Neural crest cell (in vitro differentiated cells): ENCODE measurements at regions not wholly inside any gene's neighbourhood (a gene's known extent, or its start where the extent isn't known, plus 50 kb on each side); places are given as distances from the start of the nearest gene placed in this dataset.

Experiments used
- DNase-seq: peaks from one replicate; pipeline ENCODE4 v3.0.0; 2021; ENCODE audit warnings: low read depth, mixed read lengths, low spot score
- H3K27ac Mint-ChIP-seq: one replicate; pipeline ENCODE4 v1.8.0; 2021; ENCODE audit warnings: mild to moderate bottlenecking, mixed read lengths; ENCODE audit not compliant: unreplicated experiment
- H3K27me3 Mint-ChIP-seq: 2 replicates; pipeline ENCODE4 v1.8.0; 2021; ENCODE audit warnings: low read depth, mild to moderate bottlenecking, mixed read lengths
- H3K36me3 Mint-ChIP-seq: 2 replicates; pipeline ENCODE4 v1.8.0; 2021; ENCODE audit warnings: low read depth, mild to moderate bottlenecking, mixed read lengths
- H3K4me1 Mint-ChIP-seq: 2 replicates; pipeline ENCODE4 v1.8.0; 2021; ENCODE audit warnings: mixed read lengths
- H3K4me3 Mint-ChIP-seq: one replicate; pipeline ENCODE4 v1.8.0; 2021; ENCODE audit warnings: mild to moderate bottlenecking, mixed read lengths
- H3K9me3 Mint-ChIP-seq: 2 replicates; pipeline ENCODE4 v1.8.0; 2021; ENCODE audit warnings: mixed read lengths
- TF ChIP-seq, protein P1 (sequence below): fragments of 200-600 bp; sonication (generic); conservative IDR thresholded peaks from 2 replicates; pipeline ENCODE4 v1.5.0; 2021; ENCODE audit warnings: antibody characterized with exemption, mild to moderate bottlenecking

DNA sequence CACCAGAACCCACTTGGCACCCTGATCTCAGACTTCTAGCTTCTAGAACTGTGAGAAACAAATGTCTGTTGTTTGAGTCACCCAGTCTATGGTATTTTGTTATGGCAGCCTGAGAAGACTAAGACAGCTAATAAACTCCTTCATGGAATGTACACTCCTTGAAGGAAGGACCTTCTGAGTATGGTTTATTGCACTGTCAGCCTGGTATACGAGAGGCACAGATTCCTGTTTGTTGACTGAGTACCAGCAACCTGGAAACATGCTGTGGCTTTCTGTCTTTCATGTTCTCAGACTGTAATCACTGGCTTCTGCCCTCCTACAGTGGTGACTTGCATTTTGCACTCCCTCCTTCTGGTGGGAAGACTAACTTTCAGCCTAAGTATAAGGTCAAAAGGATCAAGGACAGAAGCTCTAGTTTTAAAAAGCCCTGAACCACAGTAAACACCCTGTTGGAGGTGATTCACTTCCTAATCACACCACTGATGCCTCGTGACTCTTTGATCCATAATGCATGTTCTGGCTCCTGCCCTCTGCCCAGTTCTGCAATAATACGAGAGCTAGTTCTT is 319.0 kb upstream of the NPSR1 start:
- no peaks in the 10 kb centered on the region for H3K27me3 Mint-ChIP-seq
- no peaks in the 10 kb centered on the region for H3K4me1 Mint-ChIP-seq

DNA sequence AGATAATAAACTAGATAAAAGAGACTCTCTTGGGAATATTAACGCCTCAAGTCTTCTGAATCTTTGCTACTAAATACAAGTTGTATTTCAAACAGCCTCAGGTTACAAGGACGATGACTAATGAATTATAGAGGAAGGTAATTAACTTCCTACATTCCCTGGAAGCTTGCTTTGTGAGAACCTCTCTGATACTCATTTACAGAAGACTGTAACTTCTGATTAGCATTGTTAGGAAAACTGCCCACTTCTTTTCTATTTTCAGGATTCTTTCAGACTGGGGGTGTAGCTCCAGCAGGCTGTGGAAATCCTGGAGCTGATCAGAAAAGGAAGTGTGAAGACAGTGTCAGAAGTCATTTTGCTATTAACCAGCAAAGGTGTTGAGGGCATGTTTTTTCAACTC is 316.7 kb upstream of the NPSR1 start:
- no peaks in the 10 kb centered on the region for H3K36me3 Mint-ChIP-seq
- DNase-seq = no peak
- no peaks in the 10 kb centered on the region for H3K27me3 Mint-ChIP-seq

More for the DNA sequence above, 319.0 kb upstream of the NPSR1 start:
- Mint-ChIP-seq H3K36me3 (no peaks in the 10 kb centered on the region), H3K27ac (no peak overlapping the region), H3K4me3 (no peak overlapping the region), H3K9me3 (peaks cover 3% of the 10 kb centered on the region)
- DNase-seq = no peak
- TF ChIP-seq, protein P1, sequence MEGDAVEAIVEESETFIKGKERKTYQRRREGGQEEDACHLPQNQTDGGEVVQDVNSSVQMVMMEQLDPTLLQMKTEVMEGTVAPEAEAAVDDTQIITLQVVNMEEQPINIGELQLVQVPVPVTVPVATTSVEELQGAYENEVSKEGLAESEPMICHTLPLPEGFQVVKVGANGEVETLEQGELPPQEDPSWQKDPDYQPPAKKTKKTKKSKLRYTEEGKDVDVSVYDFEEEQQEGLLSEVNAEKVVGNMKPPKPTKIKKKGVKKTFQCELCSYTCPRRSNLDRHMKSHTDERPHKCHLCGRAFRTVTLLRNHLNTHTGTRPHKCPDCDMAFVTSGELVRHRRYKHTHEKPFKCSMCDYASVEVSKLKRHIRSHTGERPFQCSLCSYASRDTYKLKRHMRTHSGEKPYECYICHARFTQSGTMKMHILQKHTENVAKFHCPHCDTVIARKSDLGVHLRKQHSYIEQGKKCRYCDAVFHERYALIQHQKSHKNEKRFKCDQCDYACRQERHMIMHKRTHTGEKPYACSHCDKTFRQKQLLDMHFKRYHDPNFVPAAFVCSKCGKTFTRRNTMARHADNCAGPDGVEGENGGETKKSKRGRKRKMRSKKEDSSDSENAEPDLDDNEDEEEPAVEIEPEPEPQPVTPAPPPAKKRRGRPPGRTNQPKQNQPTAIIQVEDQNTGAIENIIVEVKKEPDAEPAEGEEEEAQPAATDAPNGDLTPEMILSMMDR = no peak

DNA sequence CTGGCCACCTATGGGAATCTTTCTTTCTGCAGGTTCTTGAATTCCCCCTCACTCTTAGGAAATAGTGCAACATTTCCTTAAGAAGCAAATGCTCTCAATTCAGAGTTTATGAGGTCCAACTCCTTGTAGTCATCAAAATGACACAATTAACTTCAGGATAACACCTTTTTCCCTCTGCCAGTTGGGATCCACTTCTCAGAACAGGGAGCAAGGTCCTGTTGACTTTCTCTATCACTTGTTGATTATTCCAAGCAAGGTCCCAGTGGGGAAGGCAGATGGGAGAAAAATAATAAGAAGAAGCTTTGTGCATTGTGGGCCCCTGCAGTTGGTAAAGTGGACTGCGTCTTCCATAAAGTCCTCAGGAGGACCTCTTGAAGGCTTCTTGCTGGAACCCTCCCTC is 315.6 kb upstream of the NPSR1 start:
- Mint-ChIP-seq H3K27me3 (no peaks in the 10 kb centered on the region), H3K27ac (no peak overlapping the region), H3K36me3 (no peaks in the 10 kb centered on the region), H3K4me3 (no peak overlapping the region), H3K4me1 (no peaks in the 10 kb centered on the region), H3K9me3 (peaks cover 3% of the 10 kb centered on the region)
- DNase-seq = no peak
- TF ChIP-seq, protein P1 = no peak

More for the DNA sequence above, 316.7 kb upstream of the NPSR1 start:
- Mint-ChIP-seq H3K4me1 (no peaks in the 10 kb centered on the region), H3K9me3 (peaks cover 3% of the 10 kb centered on the region), H3K4me3 (no peak overlapping the region), H3K27ac (peak overlapping the region; percentile 10)
- TF ChIP-seq, protein P1 = no peak

DNA sequence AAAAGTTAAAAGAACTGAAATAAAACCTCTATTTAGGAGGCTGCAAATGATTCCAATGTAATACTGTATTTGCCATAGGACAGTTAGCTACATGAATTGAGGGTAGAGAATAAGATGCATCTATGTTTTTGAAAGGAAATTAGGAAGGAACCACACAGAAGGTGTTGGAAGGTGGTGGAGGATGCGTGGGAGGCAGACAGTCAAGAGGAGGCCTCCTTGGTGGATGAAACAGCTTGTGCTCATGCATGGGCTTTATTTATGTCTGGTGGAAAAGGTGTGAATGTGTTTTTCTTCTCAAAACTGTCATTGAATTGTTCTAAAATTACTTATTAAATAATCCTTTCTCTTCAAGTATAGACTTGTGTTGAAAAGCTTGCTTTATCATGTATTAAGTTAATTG is 314.4 kb upstream of the NPSR1 start:
- Mint-ChIP-seq H3K4me1 (no peaks in the 10 kb centered on the region), H3K9me3 (peaks cover 6% of the 10 kb centered on the region)
- TF ChIP-seq, protein P1 = no peak

DNA sequence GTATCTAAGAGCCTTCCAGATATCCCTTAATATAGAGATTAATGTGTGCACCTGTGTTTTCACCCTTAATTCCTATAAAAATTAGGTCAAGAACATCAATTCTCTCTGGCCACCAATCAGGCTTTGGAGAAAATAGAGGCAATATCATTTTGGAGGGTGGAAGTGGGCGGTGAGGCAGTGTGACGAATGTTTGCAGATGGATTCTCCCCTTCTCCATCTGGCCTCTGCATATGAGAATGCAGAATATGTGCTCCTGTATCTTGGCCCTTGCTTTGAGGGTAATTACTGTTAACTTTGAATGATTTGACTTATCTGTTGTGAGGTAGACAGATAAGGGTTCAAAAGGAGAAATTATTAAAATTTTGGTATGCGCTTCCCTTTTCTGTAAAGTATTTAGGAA is 304.0 kb upstream of the NPSR1 start:
- Mint-ChIP-seq H3K36me3 (no peaks in the 10 kb centered on the region), H3K4me3 (no peak overlapping the region), H3K9me3 (peaks cover 2% of the 10 kb centered on the region), H3K4me1 (no peaks in the 10 kb centered on the region), H3K27me3 (no peaks in the 10 kb centered on the region), H3K27ac (no peak overlapping the region)
- DNase-seq = no peak
- TF ChIP-seq, protein P1 = no peak

More for the DNA sequence above, 314.4 kb upstream of the NPSR1 start:
- no peak for DNase-seq
- Mint-ChIP-seq H3K36me3 (no peaks in the 10 kb centered on the region), H3K4me3 (no peak overlapping the region), H3K27ac (no peak overlapping the region), H3K27me3 (no peaks in the 10 kb centered on the region)

DNA sequence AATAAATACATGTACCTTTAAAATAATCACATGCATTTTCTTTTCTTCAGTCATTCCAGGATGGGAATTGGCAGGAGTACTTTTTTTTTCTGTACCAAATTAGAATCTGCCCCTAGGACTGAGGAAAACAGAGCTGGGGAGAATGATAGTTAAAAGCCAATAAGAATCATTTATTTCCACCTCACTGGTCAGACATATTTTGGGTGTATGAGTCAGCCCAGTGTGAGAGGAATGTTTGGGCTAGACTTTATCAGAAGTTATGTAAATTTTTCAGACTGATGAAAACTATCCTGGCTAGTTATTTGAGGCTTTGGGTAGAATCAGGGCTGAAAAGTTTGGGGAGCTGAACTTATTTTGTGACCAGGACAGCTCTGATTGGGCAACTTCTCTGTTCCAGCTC is 303.1 kb upstream of the NPSR1 start:
- Mint-ChIP-seq H3K9me3 (peaks cover 2% of the 10 kb centered on the region), H3K27ac (no peak overlapping the region), H3K4me3 (no peak overlapping the region), H3K36me3 (no peaks in the 10 kb centered on the region), H3K27me3 (no peaks in the 10 kb centered on the region), H3K4me1 (no peaks in the 10 kb centered on the region)
- TF ChIP-seq, protein P1 = no peak
- DNase-seq = no peak
